Astrocyte (in vitro differentiated cells and primary cell): ENCODE measurements at regions not wholly inside any gene's neighbourhood (a gene's known extent, or its start where the extent isn't known, plus 50 kb on each side); places are given as distances from the start of the nearest gene placed in this dataset.
A peak's percentile ranks its signal among the peaks of the same experiment; 100 is the strongest.

ENCODE experiments used
- DNase-seq: peaks from one replicate; pipeline ENCODE4 v3.0.0-alpha.2; 2010; ENCODE audit warnings: low read depth
- FAIRE-seq: peaks from 2 replicates; lab custom pipeline; 2011; peaks lifted over from hg19 to GRCh38; lab: Jason Lieb, UNC
- H2AFZ ChIP-seq: 2 replicates; pipeline ENCODE4 v1.6.0; 2012; ENCODE audit warnings: low read depth, low read length, inconsistent platforms
- H3K27ac ChIP-seq: 2 replicates; pipeline ENCODE4 v1.5.1; 2011; ENCODE audit warnings: low read depth, low read length, inconsistent platforms
- H3K27me3 ChIP-seq: 2 replicates; pipeline ENCODE4 v1.6.0; 2011; ENCODE audit warnings: low read length, inconsistent platforms; ENCODE audit not compliant: insufficient read depth
- H3K36me3 ChIP-seq: 2 replicates; pipeline ENCODE4 v1.5.1; 2011; ENCODE audit warnings: low read length, inconsistent platforms; ENCODE audit not compliant: insufficient read depth
- H3K4me1 ChIP-seq: 2 replicates; pipeline ENCODE4 v1.5.1; 2011; ENCODE audit warnings: low read length, inconsistent platforms; ENCODE audit not compliant: insufficient read depth
- H3K4me2 ChIP-seq: 2 replicates; pipeline ENCODE4 v1.6.0; 2012; ENCODE audit warnings: low read length, inconsistent platforms
- H3K4me3 ChIP-seq: 2 replicates; pipeline ENCODE4 v1.5.1; 2011; ENCODE audit warnings: low read depth, mild to moderate bottlenecking, low read length, inconsistent platforms; ENCODE audit not compliant: insufficient read depth
- H3K79me2 ChIP-seq: 2 replicates; pipeline ENCODE4 v1.6.0; 2012; ENCODE audit warnings: mild to moderate bottlenecking, low read length, inconsistent platforms; ENCODE audit not compliant: insufficient read depth
- H3K9ac ChIP-seq: 2 replicates; pipeline ENCODE4 v1.6.0; 2012; ENCODE audit warnings: mild to moderate bottlenecking, low read length, inconsistent platforms
- H3K9me3 ChIP-seq: 2 replicates; pipeline ENCODE4 v1.5.1; 2012; ENCODE audit warnings: low read depth, mild to moderate bottlenecking, low read length, inconsistent platforms; ENCODE audit not compliant: insufficient read depth
- H4K20me1 ChIP-seq: 2 replicates; pipeline ENCODE4 v1.6.0; 2012; ENCODE audit warnings: low read length, inconsistent platforms; ENCODE audit not compliant: insufficient read depth
- H3K27ac Mint-ChIP-seq: one replicate; pipeline ENCODE4 v1.8.0; 2021; ENCODE audit warnings: mild to moderate bottlenecking, mixed read lengths; ENCODE audit not compliant: unreplicated experiment
- H3K27me3 Mint-ChIP-seq: one replicate; pipeline ENCODE4 v1.8.0; 2021; ENCODE audit warnings: low read depth, mixed read lengths; ENCODE audit not compliant: unreplicated experiment
- H3K36me3 Mint-ChIP-seq: one replicate; pipeline ENCODE4 v1.8.0; 2021; ENCODE audit warnings: low read depth, mixed read lengths; ENCODE audit not compliant: unreplicated experiment
- H3K4me1 Mint-ChIP-seq: one replicate; pipeline ENCODE4 v1.8.0; 2021; ENCODE audit warnings: low read depth, mixed read lengths; ENCODE audit not compliant: unreplicated experiment
- H3K4me3 Mint-ChIP-seq: one replicate; pipeline ENCODE4 v1.8.0; 2021; ENCODE audit warnings: mild to moderate bottlenecking, moderate library complexity, mixed read lengths; ENCODE audit not compliant: unreplicated experiment
- H3K9me3 Mint-ChIP-seq: one replicate; pipeline ENCODE4 v1.8.0; 2021; ENCODE audit warnings: mild to moderate bottlenecking, mixed read lengths; ENCODE audit not compliant: unreplicated experiment
- EZH2 ChIP-seq: IDR thresholded peaks from 2 replicates; pipeline ENCODE4 v1.6.1; 2012; ENCODE audit warnings: mild to moderate bottlenecking, low read length, inconsistent platforms; ENCODE audit not compliant: insufficient read depth
- TF ChIP-seq, protein P1 (sequence below): IDR thresholded peaks from 2 replicates; pipeline ENCODE4 v1.5.1; 2011; ENCODE audit warnings: low read depth, mild to moderate bottlenecking, inconsistent platforms, low read length, moderate library complexity; ENCODE audit not compliant: insufficient read depth

DNA sequence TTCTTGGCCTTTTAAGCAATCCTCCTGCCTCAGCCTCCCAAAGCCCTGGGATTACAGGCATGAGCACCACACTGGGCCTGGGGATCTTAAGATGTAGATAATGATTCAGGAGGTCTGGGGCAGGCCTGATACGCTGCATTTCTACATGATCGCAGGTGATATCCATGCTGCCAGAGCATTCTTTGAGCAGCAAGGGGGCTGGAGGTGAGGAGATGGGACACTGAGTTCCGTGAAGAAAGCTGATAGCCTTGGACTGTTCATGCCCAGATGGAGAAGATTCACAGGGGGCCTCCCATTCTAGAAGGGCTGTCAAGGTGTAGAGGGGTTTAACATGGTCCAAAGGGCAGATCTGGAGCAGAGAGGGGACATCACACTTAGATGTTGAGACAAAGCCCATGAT is 480.3 kb downstream of the RPS24 start:
- no peak overlapping the region for H3K4me3 ChIP-seq
- H3K36me3 ChIP-seq = no peaks in the 10 kb centered on the region
- Mint-ChIP-seq H3K27ac (no peak overlapping the region), H3K36me3 (no peaks in the 10 kb centered on the region), H3K4me3 (no peak overlapping the region), H3K27me3 (peaks cover 71% of the 10 kb centered on the region), H3K9me3 (peaks cover 12% of the 10 kb centered on the region), H3K4me1 (peaks cover 5% of the 10 kb centered on the region)
- DNase-seq = no peak
- no peak overlapping the region for H2AFZ ChIP-seq
- no peaks in the 10 kb centered on the region for H3K4me1 ChIP-seq
- no peaks in the 10 kb centered on the region for H4K20me1 ChIP-seq
- FAIRE-seq = no peak
- no peaks in the 10 kb centered on the region for H3K79me2 ChIP-seq
- no peak for TF ChIP-seq EZH2
- TF ChIP-seq, protein P1, sequence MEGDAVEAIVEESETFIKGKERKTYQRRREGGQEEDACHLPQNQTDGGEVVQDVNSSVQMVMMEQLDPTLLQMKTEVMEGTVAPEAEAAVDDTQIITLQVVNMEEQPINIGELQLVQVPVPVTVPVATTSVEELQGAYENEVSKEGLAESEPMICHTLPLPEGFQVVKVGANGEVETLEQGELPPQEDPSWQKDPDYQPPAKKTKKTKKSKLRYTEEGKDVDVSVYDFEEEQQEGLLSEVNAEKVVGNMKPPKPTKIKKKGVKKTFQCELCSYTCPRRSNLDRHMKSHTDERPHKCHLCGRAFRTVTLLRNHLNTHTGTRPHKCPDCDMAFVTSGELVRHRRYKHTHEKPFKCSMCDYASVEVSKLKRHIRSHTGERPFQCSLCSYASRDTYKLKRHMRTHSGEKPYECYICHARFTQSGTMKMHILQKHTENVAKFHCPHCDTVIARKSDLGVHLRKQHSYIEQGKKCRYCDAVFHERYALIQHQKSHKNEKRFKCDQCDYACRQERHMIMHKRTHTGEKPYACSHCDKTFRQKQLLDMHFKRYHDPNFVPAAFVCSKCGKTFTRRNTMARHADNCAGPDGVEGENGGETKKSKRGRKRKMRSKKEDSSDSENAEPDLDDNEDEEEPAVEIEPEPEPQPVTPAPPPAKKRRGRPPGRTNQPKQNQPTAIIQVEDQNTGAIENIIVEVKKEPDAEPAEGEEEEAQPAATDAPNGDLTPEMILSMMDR = no peak
- H3K9ac ChIP-seq = no peak overlapping the region
- no peaks in the 10 kb centered on the region for H3K27me3 ChIP-seq
- H3K4me2 ChIP-seq = no peak overlapping the region
- H3K9me3 ChIP-seq = no peaks in the 10 kb centered on the region
- H3K27ac ChIP-seq = peak overlapping the region; percentile 36

DNA sequence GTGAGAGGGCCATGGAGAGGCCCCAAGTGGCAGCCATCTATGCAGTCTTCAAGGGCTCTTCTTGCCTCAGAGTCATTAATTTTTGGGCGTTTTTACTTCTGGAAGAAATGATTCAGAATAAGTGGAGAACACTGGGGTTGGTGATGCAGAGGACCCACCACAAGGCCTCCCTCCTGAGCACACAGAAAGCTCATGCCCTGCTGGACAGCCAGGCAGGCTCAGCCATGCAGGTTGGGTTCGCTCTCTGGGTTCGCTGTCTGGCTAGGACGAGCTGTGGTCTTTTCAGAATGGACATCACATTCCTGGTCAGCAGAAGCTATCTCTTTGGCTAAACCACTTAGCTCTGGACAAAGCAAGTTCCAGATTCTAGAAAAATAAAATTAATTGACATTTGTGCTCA is 480.8 kb downstream of the RPS24 start:
- no peaks in the 10 kb centered on the region for H3K36me3 ChIP-seq
- no peaks in the 10 kb centered on the region for H4K20me1 ChIP-seq
- peaks cover 66% of the 10 kb centered on the region for H3K27me3 Mint-ChIP-seq
- H3K27ac ChIP-seq = no peak overlapping the region
- H3K4me3 ChIP-seq = no peak overlapping the region
- no peaks in the 10 kb centered on the region for H3K4me1 ChIP-seq
- no peak overlapping the region for H3K27ac Mint-ChIP-seq
- no peak for FAIRE-seq
- TF ChIP-seq, protein P1 = no peak
- no peak for TF ChIP-seq EZH2
- H3K9ac ChIP-seq = no peak overlapping the region
- H3K27me3 ChIP-seq = no peaks in the 10 kb centered on the region
- H3K9me3 Mint-ChIP-seq = peaks cover 8% of the 10 kb centered on the region
- no peaks in the 10 kb centered on the region for H3K79me2 ChIP-seq
- no peaks in the 10 kb centered on the region for H3K36me3 Mint-ChIP-seq
- H3K9me3 ChIP-seq = no peaks in the 10 kb centered on the region
- peaks cover 5% of the 10 kb centered on the region for H3K4me1 Mint-ChIP-seq
- no peak for DNase-seq
- H3K4me3 Mint-ChIP-seq = no peak overlapping the region
- no peak overlapping the region for H2AFZ ChIP-seq
- H3K4me2 ChIP-seq = no peak overlapping the region

DNA sequence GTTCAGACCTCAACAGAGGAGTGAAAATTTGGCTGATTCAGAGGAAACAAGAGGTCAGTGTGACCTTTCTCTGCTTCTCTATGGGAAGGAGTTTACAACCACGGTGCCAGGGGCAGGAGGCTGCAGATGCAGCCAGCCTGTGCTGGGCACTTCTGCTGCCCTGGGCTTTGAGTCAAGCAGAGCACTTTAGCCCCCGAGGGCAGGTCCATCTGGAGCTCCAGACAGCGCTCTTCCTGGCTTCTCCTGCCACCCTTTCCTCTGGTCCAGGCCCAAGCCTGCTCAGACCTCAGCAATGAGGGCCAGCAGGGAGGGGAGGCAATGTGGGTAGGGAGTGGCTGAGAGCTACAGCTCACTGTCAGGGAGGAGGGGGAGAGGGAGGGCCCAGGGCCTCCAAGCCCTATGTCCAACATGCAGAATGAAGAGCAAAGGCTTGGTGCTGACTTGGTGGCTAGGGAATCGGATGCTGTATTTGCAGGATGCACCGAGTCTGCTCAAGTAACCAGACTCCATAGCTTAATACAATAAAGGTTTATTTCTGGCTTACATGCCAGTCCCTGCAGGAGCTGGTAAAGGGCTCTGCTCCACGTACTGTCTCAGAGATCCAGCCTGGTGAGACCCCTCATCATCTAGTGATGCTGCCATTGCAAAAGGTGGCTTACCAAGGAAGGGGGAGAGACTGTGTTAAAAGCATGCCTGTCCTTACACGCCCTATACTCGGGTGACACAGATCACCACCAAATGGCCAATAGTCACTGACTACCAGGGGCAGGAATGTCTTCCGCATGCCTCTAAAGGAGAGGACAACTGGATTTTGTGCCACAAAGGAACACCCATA is 481.6 kb downstream of the RPS24 start:
- Histone ChIP-seq H3K4me1 (peaks cover under 1% of the 10 kb centered on the region), H3K27ac (no peak overlapping the region), H3K9ac (no peak overlapping the region), H4K20me1 (no peaks in the 10 kb centered on the region), H3K36me3 (no peaks in the 10 kb centered on the region), H3K9me3 (no peaks in the 10 kb centered on the region), H2AFZ (no peak overlapping the region), H3K4me3 (no peak overlapping the region), H3K27me3 (no peaks in the 10 kb centered on the region), H3K79me2 (no peaks in the 10 kb centered on the region), H3K4me2 (no peak overlapping the region)
- no peak for FAIRE-seq
- Mint-ChIP-seq H3K9me3 (peaks cover 5% of the 10 kb centered on the region), H3K4me1 (peaks cover 5% of the 10 kb centered on the region), H3K4me3 (no peak overlapping the region), H3K27ac (no peak overlapping the region), H3K36me3 (no peaks in the 10 kb centered on the region), H3K27me3 (peaks cover 58% of the 10 kb centered on the region)
- DNase-seq = no peak
- TF ChIP-seq EZH2 = no peak
- TF ChIP-seq, protein P1 = no peak
